Limb (tissue), 2 donors: ENCODE measurements at regions not wholly inside any gene's neighbourhood (a gene's known extent, or its start where the extent isn't known, plus 50 kb on each side); places are given as distances from the start of the nearest gene placed in this dataset.
A peak's percentile ranks its signal among the peaks of the same experiment; 100 is the strongest.

Experiments
- DNase-seq, 2 donors: peaks; one replicate each; pipeline ENCODE4 v3.0.0-alpha.2; 2016; ENCODE audit errors: extremely low spot score in 2 of 2

DNA sequence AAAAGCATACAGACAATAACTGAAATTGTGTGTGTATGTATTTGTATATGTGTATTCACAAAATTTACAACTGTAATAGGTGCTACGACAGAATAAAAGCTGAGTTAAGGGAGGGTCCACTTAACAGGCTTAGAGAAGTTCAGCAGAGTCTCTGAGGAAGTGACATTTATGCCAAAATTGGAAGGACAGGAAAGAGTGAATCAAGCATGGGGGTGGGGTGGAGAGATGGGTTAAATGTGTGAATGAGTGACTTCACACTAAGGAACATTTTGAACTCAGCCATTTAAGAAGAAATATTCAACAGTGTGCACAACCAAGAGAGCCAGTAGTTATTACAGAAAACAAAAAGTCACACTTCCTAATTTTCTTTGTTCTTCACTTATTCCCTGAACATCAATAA is 53.8 kb upstream of the RGS1 start:
- no peak for DNase-seq

DNA sequence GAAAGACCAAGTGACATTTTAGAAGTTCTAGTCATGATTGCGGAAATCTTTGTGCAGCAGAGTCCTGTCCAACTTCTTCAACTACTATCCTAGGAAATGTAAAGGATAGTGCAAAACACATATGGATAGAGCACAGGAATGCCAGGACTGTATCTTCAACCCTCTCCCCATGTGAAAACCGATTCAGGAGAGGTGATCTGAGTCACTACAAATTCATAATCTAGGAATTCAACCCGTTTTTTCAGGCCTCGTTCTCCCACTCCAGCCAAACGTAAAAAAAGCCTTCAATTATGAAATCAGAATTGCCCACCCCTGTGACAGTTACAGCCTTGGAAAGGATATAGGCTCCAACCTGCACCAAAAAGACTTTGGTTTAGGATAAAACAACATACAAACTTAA is 52.9 kb upstream of the RGS1 start:
- DNase-seq = no peak

DNA sequence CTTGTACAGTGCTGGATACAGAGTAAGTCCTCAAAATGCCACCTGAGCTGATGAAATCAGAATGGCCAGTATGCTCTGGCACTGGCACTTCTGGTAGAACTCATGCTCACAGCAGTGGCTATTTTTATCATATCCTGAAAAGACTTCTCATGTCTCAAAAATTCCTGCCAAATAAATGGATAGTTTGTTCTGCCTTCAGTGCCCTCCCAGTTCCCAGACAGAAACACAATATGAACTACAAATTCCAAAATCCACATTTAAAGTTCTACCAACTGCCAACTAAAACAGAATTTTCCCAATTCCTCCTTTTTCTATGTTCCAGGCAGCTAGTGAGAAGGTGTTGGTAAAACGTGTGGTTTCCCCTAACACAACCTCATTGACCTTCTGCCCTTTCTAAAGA is 51.4 kb upstream of the RGS1 start:
- DNase-seq = peak in 1 of 2 donors; percentile 40
